Right hindlimb (tissue), 1 donor: ENCODE measurements at regions not wholly inside any gene's neighbourhood (a gene's known extent, or its start where the extent isn't known, plus 50 kb on each side); places are given as distances from the start of the nearest gene placed in this dataset.
"Not testable (repeated sequence)": the region's sequence is repeated elsewhere in the genome, so short reads cannot be mapped to it uniquely, and the experiment has no call there.

Experiments used
- DNase-seq: peaks from one replicate; pipeline ENCODE4 v3.0.0-alpha.2; 2018

- peak; percentile 6 for DNase-seq
Measured at GRCh38 chr14:101251812-101252442, 309.4 kb upstream of the DIO3 start.

GRCh38 chr14:101252443-101253214 is 308.7 kb upstream of the DIO3 start:
- peak; percentile 2 for DNase-seq

GRCh38 chr14:101253948-101254347 is 307.3 kb upstream of the DIO3 start:
- DNase-seq = peak; percentile 9

- peak; percentile 47 for DNase-seq
Measured at GRCh38 chr14:101254805-101255764, 306.2 kb upstream of the DIO3 start.

GRCh38 chr14:101255765-101256125 is 305.6 kb upstream of the DIO3 start:
- no peak for DNase-seq

- DNase-seq = no peak
Measured at GRCh38 chr14:101256266-101256665, 305.0 kb upstream of the DIO3 start.

GRCh38 chr14:101257551-101257950 is 303.7 kb upstream of the DIO3 start:
- no peak for DNase-seq

GRCh38 chr14:101259748-101260147 is 301.5 kb upstream of the DIO3 start:
- DNase-seq = no peak

GRCh38 chr14:101266441-101266840 is 294.9 kb upstream of the DIO3 start:
- not testable (repeated sequence) for DNase-seq

GRCh38 chr14:101273091-101273490 is 288.2 kb upstream of the DIO3 start:
- DNase-seq = no peak

GRCh38 chr14:101276309-101277091 is 284.8 kb upstream of the DIO3 start:
- DNase-seq = no peak

- no peak for DNase-seq
Measured at GRCh38 chr14:101282418-101282817, 278.9 kb upstream of the DIO3 start.

- no peak for DNase-seq
Measured at GRCh38 chr14:101284711-101285110, 276.6 kb upstream of the DIO3 start.

- DNase-seq = no peak
Measured at GRCh38 chr14:101286271-101287018, 274.9 kb upstream of the DIO3 start.

- no peak for DNase-seq
Measured at GRCh38 chr14:101288436-101289229, 272.7 kb upstream of the DIO3 start.

GRCh38 chr14:101289230-101289690 is 272.0 kb upstream of the DIO3 start:
- DNase-seq = no peak

- no peak for DNase-seq
Measured at GRCh38 chr14:101289911-101290310, 271.4 kb upstream of the DIO3 start.

- no peak for DNase-seq
Measured at GRCh38 chr14:101290611-101291010, 270.7 kb upstream of the DIO3 start.

GRCh38 chr14:101291390-101291789 is 269.9 kb upstream of the DIO3 start:
- no peak for DNase-seq

GRCh38 chr14:101292448-101292847 is 268.8 kb upstream of the DIO3 start:
- DNase-seq = no peak

- no peak for DNase-seq
Measured at GRCh38 chr14:101293605-101294004, 267.7 kb upstream of the DIO3 start.
